C4-2B (cell line): ENCODE measurements at regions not wholly inside any gene's neighbourhood (a gene's known extent, or its start where the extent isn't known, plus 50 kb on each side); places are given as distances from the start of the nearest gene placed in this dataset.

Experiments used
- CTCF ChIP-seq: fragments of 450-650 bp; conservative IDR thresholded peaks from 2 replicates; pipeline ENCODE4 v1.5.1; 2017; ENCODE audit warnings: mild to moderate bottlenecking
- ZFX ChIP-seq: fragments of 450-650 bp; IDR thresholded peaks from 2 replicates; pipeline ENCODE4 v1.6.1; 2017

GRCh38 chr2:195160963-195161362 lies 496.1 kb upstream of the SLC39A10 start:
- TF ChIP-seq CTCF (no peak), ZFX (no peak)
